ENCODE measurements at regions not wholly inside any gene's neighbourhood (a gene's known extent, or its start where the extent isn't known, plus 50 kb on each side); places are given as distances from the start of the nearest gene placed in this dataset.
"Not testable (repeated sequence)": the region's sequence is repeated elsewhere in the genome, so short reads cannot be mapped to it uniquely, and the experiment has no call there.

DNA sequence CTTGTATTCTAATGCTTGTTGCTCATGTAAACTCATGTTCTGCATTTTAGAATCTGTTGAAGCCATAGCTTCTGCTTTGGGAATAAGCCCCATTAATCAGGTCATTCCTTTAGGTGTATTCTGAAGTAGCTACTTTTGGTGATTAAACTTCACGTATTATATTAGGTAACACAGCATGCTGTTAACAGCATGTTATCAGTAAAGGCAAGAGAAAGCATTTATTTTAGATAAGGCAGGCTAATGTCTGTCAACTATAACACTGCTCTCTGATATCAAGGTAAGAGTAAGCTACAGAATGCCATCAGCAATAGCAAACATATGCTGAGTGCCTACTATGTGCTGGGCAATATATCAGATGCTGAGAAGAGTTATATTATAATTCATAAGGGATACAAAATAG is 726.4 kb downstream of the TTLL7 start:
- intact Hi-C loops (cut with micrococcal nuclease): not testable (repeated sequence)

DNA sequence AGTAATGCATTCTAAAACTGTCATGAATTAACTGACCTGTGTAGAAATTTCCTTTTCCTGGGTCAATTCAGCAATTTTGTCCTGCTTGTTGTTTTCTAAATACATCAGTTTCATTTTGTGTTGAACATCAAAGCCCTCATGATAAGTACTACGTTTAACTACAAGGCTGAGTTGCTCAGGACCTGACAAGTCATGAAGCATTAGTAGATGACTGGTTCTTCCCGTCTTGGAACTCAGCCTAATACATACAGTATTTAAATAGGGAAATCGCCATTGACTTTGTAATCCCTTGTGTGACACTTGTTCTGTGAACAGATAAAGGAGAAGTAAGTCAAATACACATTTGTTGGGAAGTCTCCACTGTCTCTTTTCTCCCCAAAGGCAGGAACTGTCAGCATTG is 727.1 kb downstream of the TTLL7 start:
- intact Hi-C loops (cut with micrococcal nuclease): not testable (repeated sequence)

DNA sequence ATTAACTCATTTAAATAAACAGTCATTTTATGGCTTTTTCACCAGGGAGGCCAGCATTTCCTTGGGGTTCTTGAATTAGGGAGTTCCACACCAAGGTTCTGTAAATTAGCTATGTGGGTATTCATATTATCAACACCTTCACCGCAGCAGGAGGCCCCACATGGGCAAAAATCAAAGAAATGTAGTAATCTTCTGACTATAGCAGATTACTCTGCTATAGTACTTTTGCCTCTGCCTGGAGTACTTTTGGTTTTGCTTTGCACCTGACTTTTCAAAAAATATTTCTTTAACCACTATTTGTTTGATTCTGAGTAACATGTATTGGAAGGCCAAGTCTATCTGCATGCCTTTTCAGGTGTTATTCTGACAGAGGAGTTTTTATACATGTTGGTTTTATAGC is 728.1 kb downstream of the TTLL7 start:
- intact Hi-C loops (cut with micrococcal nuclease): not testable (repeated sequence)

DNA sequence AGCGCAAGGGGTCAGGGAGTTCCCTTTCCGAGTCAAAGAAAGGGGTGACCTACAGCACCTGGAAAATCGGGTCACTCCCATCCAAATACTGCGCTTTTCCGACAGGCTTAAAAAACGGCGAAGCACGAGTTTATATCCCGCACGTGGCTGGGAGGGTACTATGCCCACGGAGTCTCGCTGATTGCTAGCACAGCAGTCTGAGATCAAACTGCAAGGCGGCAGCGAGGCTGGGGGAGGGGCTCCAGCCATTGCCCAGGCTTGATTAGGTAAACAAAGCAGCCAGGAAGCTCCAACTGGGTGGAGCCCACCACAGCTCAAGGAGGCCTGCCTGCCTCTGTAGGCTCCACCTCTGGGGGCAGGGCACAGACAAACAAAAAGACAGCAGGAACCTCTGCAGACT is 735.1 kb downstream of the TTLL7 start:
- intact Hi-C loops (cut with micrococcal nuclease): not testable (repeated sequence)

DNA sequence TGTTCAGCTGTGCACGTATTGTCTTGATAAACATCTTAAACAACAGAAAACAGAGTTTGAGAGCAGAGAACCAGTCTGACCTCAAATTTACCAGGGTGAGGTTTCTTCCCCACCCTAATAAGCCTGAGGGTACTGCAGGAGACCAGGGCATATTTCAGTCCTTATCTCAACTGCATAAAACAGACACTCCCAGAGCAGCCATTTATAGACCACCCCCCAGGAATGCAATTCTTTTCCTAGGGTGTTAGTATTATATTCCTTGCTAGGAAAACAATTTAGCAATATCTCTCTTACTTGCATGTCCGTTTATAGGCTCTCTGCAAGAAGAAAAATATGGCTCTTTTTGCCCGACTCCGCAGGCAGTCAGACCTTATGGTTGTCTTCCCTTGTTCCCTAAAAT is 747.2 kb downstream of the TTLL7 start:
- intact Hi-C loops (cut with micrococcal nuclease): not testable (repeated sequence)

DNA sequence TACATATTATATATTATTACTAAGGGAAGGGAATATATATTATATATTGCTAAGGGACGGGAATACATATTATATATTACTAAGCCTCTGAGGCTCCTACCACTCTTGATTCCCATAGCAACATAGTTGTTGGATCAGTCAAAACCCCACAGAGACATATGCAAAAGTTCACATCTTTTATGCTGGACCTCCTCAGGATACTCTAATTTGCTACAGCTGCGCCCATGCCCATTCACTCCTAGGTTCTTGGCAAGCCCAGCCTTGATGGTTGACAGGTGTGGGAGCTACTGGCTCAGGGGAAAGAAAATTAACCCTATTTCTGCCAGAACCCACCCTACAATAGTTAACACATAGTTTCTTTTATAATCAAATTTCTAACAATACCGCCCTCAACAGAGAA is 752.2 kb downstream of the TTLL7 start:
- intact Hi-C loops (cut with micrococcal nuclease): not testable (repeated sequence)

DNA sequence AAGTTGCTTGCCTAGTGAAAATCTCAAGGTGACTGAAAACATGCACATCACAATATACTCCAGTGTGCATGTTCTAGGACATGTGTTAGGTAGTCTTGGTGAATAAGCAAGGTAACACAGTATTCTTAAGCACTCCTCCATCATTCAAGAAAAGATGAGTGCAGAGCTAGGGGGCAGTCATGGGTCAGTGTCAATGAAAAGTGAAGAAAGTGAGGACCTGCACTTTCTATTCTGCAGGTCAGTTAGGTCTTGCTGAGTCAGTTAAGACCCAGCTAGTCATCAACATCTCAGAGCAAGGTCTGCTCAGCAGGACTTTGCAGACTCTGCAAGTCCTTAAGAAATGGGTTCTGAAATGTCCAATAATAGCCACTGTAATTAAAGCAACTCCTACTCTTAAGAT is 754.1 kb downstream of the TTLL7 start:
- intact Hi-C loops (cut with micrococcal nuclease): not testable (repeated sequence)

DNA sequence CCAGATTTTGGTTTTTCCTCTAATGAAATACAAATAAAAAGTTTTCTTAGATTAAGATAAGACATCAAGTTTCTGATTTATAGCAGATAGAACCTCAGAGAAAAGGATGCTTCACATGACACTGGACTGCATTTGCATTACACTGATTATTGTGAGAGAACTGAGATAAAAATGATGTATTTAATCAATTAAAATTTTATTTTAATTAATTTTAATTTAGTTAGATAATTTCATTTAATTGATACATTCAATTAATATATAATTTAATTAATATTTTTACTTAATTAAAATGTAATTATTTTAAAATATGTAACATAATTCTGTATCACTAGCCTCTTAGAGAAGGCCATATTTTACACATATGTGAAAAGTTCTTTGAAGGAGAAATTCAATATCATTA is 759.4 kb downstream of the TTLL7 start:
- intact Hi-C loops (cut with micrococcal nuclease): not testable (repeated sequence)

DNA sequence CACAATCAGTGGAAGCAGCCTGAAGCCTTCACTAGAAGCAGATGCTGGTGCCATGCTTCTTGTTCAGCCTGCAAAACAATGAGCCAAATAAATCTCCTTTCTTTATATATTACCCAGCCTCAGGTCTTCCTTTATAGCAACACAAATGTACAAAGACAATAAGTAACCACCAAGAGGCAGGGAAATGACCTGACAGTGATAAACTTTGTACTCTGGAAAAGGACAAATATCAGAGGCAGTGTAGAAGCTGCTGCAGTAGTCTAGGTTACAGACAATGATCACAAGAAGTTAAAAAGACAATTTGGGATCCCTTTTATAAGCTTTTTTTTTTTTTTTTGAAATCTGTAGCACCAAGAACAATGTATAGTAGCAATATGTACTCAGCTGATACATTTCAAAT is 760.3 kb downstream of the TTLL7 start:
- intact Hi-C loops (cut with micrococcal nuclease): not testable (repeated sequence)

DNA sequence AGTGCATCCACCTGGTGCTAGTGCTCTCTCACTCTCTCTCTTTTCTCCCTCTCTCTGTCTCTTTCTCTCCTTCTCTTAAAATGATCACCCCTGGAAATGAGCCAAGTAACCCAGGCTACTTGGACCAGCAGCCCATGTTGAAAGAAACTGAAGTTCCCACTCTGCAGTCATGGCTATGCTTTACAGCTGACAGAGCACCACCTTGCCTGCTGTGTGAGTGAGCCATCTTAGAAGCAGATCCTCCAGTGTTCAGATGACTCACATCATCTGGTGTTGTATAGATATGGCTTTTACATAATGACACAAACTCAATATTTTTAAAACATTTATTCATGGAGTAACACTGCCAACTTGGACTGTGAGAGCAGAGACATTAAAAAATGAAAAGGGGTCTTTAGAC is 779.1 kb downstream of the TTLL7 start:
- intact Hi-C loops (cut with micrococcal nuclease): not testable (repeated sequence)

DNA sequence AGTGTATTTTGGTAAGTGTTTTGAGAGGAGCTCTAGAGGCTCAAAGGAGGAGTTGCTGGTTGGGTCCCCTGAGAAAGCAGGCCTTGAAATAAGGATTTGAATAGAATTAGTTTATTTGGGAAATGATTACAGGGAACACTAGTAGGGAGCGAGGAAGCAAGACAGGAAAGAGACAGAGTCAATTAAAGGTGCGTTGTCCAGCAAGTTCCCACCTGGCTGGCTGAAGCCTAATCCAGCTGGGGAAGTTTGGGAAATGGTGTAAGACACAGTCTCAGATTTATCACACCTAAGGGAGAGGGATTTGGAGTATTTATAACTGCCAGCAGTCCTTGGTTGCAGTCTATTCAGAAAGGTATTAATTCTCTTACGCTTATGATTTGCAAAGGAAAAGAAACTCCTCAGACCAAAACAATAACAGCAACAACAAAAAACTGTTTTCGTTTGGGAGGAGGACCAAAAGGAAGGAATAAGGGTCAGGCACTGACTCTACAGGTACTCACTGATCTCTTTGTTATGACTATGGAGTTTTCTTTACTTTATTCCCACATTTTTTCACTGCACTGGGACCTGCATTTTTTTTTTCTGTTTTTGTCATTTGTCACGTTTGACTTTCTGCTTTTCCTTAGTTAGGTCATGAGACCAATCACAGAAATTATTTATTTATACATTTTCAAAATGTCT is 780.8 kb downstream of the TTLL7 start:
- intact Hi-C loops (cut with micrococcal nuclease): not testable (repeated sequence)

DNA sequence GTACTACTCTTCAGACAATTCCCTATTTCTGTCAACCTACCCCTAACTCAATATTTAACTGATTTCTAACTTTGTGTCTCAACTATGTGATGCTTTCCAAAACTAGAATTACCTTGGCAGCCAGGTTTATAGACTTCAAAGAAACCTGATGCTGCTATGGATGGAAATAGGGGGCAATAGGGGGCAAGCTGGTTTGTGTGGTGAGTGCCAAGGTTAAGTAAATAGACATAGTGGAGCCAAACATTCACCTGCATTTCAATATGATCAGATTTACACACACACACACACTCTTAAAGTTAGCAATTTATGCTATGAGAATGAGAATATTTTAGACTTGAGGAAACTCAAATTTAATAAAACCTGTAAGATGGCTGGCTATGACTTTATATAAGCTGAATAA is 784.6 kb downstream of the TTLL7 start:
- intact Hi-C loops (cut with micrococcal nuclease): not testable (repeated sequence)

DNA sequence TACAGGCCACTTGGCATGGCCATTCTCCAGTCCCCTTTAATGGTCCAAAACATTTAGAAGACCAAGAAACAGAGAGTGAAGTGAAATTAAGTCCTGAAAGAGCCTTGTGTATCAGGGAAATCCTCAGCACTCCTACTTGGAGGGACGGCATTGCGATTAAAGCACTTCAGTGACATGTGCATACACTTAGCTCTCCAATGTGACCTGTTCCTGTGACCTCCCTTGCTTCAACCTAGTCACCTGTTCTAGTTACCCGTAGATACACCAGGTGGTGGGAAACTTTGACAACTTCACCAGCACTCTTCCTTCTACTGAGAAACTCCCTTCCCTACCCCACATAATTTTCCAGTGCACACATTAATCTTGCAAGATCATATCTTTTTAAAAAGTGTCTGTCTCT is 785.3 kb downstream of the TTLL7 start:
- intact Hi-C loops (cut with micrococcal nuclease): not testable (repeated sequence)

DNA sequence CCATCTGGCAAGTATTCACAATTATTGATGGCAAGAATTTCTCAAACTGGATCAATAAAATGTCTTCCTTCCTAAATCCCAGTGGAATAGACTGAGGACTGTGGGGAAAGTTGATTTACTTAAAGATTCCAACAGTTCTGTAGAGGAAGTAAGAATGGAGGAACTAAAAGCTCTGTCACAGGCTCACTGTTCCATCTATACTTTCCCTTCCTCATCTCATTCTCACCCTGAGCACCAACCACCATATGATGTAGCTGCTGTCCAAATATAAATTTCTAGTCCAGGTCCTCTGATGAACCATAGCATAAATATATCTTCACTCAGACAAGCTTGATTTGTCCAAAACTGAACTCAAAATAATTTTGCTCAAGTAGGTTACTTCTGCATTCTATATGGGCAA is 786.9 kb downstream of the TTLL7 start:
- intact Hi-C loops (cut with micrococcal nuclease): not testable (repeated sequence)

DNA sequence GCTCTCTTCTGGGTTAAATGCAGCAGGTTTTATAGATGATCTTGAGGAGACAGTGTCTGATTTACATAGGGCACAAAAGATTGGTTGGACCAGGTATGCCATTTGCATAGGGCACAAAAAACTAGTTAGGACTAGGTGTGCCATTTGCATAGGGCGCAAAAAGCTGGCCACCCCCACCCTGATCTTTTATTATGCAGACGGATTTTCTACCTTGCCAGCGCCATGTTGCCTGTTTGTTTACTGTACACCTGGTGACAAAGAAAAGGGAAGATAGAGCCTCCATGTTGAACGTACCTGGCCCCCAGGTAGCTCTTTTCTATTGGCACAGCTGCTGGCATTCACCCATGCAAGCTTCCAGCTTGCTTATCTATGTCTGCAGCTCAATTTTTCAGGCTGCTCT is 790.4 kb downstream of the TTLL7 start:
- intact Hi-C loops (cut with micrococcal nuclease): not testable (repeated sequence)

DNA sequence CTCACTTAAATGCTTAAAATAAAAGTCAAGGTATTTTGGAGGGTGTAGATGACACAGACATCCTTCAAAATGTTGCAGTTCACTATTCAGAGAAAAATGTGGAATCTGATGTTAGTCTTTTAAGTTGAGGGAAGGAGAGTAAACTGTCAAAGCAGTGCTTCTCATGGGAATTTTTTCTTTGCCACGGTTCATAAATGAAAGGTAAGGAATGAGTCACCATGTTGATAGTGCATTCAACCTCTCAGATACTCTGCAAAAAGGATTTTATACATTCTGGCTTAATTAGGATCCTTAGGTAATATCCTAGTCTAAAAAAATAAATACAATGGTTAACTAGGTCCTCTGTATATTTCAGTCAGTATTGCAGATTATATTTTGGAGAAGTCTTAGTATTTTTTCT is 804.3 kb downstream of the TTLL7 start:
- intact Hi-C loops (cut with micrococcal nuclease): not testable (repeated sequence)

DNA sequence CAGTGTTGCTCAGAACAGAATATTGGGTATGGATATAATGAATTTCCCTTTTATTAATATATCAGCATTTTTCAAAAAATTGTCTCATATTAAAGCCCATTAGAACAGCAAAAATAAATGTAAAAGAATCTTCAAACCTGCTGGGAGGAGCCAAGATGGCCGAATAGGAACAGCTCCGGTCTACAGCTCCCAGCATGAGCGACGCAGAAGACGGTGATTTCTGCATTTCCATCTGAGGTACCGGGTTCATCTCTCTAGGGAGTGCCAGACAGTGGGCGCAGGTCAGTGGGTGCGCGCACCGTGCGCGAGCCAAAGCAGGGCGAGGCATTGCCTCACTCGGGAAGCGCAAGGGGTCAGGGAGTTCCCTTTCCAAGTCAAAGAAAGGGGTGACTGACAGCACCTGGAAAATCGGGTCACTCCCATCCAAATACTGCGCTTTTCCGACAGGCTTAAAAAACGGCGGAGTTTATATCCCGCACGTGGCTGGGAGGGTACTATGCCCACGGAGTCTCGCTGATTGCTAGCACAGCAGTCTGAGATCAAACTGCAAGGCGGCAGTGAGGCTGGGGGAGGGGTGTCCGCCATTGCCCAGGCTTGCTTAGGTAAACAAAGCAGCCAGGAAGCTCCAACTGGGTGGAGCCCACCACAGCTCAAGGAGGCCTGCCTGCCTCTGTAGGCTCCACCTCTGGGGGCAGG is 816.8 kb downstream of the TTLL7 start:
- intact Hi-C loops (cut with micrococcal nuclease): not testable (repeated sequence)

DNA sequence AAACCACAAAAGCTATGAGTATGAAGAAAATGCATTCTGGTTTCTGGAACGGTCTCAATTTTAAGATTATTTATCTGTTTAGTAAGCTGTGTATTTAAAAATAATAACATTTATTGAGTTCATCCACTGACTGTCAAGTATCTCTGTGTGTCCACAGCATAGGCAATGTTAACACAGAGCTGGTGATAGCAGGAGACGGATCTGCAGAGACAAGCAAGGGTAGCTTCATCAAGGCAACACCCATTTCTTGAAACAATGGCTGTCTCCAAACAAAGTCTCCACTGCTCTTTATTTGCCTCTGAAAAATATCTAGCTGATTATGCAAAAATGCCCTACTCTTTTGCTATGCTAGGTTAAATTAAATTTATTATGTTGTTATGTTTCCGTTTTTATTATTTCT is 818.3 kb downstream of the TTLL7 start:
- intact Hi-C loops (cut with micrococcal nuclease): not testable (repeated sequence)

DNA sequence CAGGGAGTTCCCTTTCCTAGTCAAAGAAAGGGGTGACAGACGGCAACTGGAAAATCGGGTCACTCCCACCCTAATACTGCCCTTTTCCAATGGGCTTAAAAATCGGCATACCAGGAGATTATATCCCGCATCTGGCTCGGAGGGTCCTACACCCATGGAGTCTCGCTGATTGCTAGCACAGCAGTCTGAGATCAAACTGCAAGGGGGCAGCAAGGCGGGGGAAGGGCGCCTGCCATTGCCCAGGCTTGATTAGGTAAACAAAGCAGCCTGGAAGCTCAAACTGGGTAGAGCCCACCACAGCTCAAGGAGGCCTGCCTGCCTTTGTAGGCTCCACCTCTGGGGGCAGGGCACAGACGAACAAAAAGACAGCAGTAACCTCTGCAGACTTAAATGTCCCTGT is 831.3 kb downstream of the TTLL7 start:
- intact Hi-C loops (cut with micrococcal nuclease): not testable (repeated sequence)

DNA sequence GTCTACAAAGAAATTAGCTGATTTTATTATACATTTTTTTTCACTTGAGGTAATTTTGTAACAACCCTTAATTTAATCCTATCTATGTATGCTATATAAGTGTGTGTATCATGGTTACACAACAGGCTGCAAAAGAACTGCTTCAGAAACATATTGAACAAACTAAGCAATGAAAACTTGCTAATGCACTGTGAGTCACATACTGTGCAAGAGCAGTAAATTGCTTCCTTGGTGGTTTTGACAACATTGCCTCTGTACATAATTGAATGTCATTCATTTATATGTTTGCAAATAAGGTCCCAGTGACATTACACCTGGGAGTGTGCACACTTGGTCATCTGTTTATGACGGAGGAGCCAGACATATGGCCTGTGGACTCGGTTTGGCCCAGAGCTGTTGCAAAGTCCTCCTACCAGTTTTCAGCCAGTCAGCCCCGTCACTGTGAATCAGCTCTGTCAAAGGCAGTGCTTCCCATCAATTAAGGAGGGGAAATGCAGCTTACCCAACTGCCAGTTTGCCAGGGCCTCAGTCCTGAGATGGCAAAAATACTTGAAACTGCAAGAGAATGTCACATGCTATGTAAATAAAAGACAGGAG is 835.0 kb downstream of the TTLL7 start:
- intact Hi-C loops (cut with micrococcal nuclease): not testable (repeated sequence)

DNA sequence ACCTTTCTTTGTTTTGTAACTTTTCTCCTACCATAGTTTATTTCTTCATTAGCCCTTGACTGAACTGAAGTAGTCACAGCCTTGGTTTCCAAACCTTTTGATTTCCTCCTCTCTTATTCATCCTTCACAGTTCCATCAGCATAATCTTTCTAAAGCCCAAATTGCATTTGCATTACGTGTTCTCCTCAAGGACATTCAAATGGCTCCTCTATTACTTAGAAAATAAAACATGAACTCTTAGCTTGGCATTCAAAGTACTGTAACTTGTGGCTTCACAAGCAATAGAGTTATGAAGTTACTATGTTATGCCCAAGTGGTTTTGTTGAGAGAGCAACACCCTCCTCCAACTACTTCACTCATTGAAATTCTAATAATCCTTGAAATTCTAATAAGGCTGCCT is 840.0 kb downstream of the TTLL7 start:
- intact Hi-C loops (cut with micrococcal nuclease): not testable (repeated sequence)

DNA sequence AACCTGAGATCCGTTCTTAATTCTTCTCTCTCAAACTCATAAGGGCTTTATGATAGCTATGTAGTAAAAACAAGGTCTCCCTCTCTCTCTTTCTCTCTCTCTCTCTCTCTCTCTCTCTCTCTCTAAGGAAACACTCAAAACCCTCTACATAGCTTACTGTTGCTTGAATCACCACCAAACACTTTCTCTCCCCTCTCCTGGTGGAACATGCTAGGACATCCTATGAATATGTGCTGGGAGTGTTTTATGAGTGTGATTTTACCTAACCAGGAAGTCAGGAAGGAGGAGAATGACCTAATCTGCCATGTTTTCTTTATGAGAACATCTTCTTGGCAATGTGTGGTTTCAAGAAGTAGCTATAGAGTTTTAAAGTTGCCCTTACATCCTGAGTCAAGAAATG is 844.6 kb downstream of the TTLL7 start:
- intact Hi-C loops (cut with micrococcal nuclease): not testable (repeated sequence)
